Neural crest cell (in vitro differentiated cells): ENCODE measurements at regions not wholly inside any gene's neighbourhood (a gene's known extent, or its start where the extent isn't known, plus 50 kb on each side); places are given as distances from the start of the nearest gene placed in this dataset.

Experiments used
- DNase-seq: peaks from one replicate; pipeline ENCODE4 v3.0.0; 2021; ENCODE audit warnings: low read depth, mixed read lengths, low spot score
- H3K27ac Mint-ChIP-seq: one replicate; pipeline ENCODE4 v1.8.0; 2021; ENCODE audit warnings: mild to moderate bottlenecking, mixed read lengths; ENCODE audit not compliant: unreplicated experiment
- H3K27me3 Mint-ChIP-seq: 2 replicates; pipeline ENCODE4 v1.8.0; 2021; ENCODE audit warnings: low read depth, mild to moderate bottlenecking, mixed read lengths
- H3K36me3 Mint-ChIP-seq: 2 replicates; pipeline ENCODE4 v1.8.0; 2021; ENCODE audit warnings: low read depth, mild to moderate bottlenecking, mixed read lengths
- H3K4me1 Mint-ChIP-seq: 2 replicates; pipeline ENCODE4 v1.8.0; 2021; ENCODE audit warnings: mixed read lengths
- H3K4me3 Mint-ChIP-seq: one replicate; pipeline ENCODE4 v1.8.0; 2021; ENCODE audit warnings: mild to moderate bottlenecking, mixed read lengths
- H3K9me3 Mint-ChIP-seq: 2 replicates; pipeline ENCODE4 v1.8.0; 2021; ENCODE audit warnings: mixed read lengths
- CTCF ChIP-seq: fragments of 200-600 bp; sonication (generic); conservative IDR thresholded peaks from 2 replicates; pipeline ENCODE4 v1.5.0; 2021; ENCODE audit warnings: antibody characterized with exemption, mild to moderate bottlenecking

DNA sequence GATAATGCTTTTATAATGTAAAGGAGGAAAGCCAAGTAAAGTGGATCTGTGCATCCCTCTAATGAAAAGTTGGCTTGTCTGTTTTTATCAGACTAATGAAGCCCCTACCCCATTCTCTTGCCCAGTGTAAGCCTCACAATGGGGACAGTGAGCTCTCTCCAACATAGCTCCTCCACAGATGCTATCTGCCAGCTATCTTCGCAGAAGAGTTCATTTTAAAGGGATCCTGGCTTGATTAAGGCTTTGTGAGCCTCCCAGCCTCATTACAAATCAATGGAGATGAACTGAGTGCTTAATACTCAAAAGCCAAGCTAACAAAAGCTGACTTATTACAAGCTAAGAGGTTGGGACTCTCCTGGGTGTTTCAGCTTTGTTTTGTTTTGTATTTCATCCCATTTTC, 514.7 kb downstream of the NUF2 start:
- TF ChIP-seq CTCF: no peak
- Mint-ChIP-seq H3K27ac (no peak overlapping the region), H3K36me3 (no peaks in the 10 kb centered on the region), H3K4me1 (peaks cover 4% of the 10 kb centered on the region), H3K4me3 (no peak overlapping the region), H3K9me3 (no peaks in the 10 kb centered on the region), H3K27me3 (peaks cover 6% of the 10 kb centered on the region)
- no peak for DNase-seq

GRCh38 chr1:163837206-163837605, 515.5 kb downstream of the NUF2 start:
- DNase-seq: no peak
- Mint-ChIP-seq H3K4me1 (peaks cover 4% of the 10 kb centered on the region), H3K9me3 (no peaks in the 10 kb centered on the region), H3K4me3 (no peak overlapping the region), H3K27me3 (peaks cover 2% of the 10 kb centered on the region), H3K36me3 (no peaks in the 10 kb centered on the region), H3K27ac (no peak overlapping the region)
- TF ChIP-seq CTCF: no peak

GRCh38 chr1:163842571-163842970, 520.8 kb downstream of the NUF2 start:
- H3K36me3 Mint-ChIP-seq: no peaks in the 10 kb centered on the region
- H3K4me3 Mint-ChIP-seq: no peak overlapping the region
- no peaks in the 10 kb centered on the region for H3K9me3 Mint-ChIP-seq
- no peak overlapping the region for H3K27ac Mint-ChIP-seq
- H3K27me3 Mint-ChIP-seq: peaks cover 2% of the 10 kb centered on the region
- TF ChIP-seq CTCF: no peak
- H3K4me1 Mint-ChIP-seq: no peaks in the 10 kb centered on the region
- DNase-seq: no peak

- Mint-ChIP-seq H3K27me3 (peaks cover 2% of the 10 kb centered on the region), H3K4me3 (no peak overlapping the region), H3K36me3 (no peaks in the 10 kb centered on the region)
Observed at GRCh38 chr1:163844459-163844858, 522.7 kb downstream of the NUF2 start.

DNA sequence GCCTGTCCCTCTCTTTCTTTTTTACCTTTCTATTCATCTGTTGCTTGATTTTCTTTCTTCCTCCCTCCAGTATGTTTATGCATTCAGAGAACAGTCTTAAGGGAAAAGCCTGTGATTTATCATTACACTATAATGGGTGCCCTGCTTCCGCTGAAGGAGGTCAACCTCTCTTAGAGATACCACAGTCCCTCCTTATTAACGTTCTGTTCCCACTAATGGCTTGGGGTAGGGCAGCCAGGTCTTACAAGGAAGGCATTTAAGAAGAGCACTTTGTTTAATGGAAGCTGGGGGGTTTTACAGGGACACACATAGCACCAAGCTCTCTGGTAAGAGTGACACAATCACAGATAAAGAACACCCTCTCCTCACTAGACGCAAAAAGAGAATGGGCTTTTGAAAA, 523.5 kb downstream of the NUF2 start:
- Mint-ChIP-seq H3K4me3 (no peak overlapping the region), H3K27ac (no peak overlapping the region), H3K27me3 (peaks cover 2% of the 10 kb centered on the region), H3K4me1 (no peaks in the 10 kb centered on the region), H3K36me3 (no peaks in the 10 kb centered on the region), H3K9me3 (no peaks in the 10 kb centered on the region)
- no peak for DNase-seq
- no peak for TF ChIP-seq CTCF

More at GRCh38 chr1:163844459-163844858, 522.7 kb downstream of the NUF2 start:
- no peaks in the 10 kb centered on the region for H3K4me1 Mint-ChIP-seq
- no peak for DNase-seq
- H3K9me3 Mint-ChIP-seq: no peaks in the 10 kb centered on the region
- TF ChIP-seq CTCF: no peak
- no peak overlapping the region for H3K27ac Mint-ChIP-seq

DNA sequence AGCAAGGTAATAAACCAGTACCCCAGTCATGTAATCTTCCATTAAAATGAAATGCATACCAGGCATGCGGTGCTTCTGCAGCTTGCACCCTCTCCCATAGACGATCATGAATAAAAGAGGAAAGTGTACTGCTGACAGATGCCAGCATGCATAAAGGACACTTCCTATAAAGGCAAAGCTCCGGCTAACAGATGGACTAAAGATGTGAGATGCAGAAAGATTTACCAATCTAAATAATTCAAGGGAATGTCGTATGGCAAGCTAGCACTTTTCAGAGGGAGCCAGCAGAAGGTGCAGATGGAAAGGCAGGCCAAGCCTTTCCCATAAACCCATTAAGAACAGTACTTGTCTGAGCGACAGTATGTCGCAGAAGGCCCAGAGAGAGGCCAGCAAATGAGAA, 542.0 kb downstream of the NUF2 start:
- peaks cover 3% of the 10 kb centered on the region for H3K9me3 Mint-ChIP-seq
- no peaks in the 10 kb centered on the region for H3K36me3 Mint-ChIP-seq
- DNase-seq: no peak
- no peak for TF ChIP-seq CTCF
- H3K4me3 Mint-ChIP-seq: no peak overlapping the region
- no peaks in the 10 kb centered on the region for H3K27me3 Mint-ChIP-seq
- H3K4me1 Mint-ChIP-seq: no peaks in the 10 kb centered on the region
- no peak overlapping the region for H3K27ac Mint-ChIP-seq
